GM23338 (cell line): ENCODE measurements at regions not wholly inside any gene's neighbourhood (a gene's known extent, or its start where the extent isn't known, plus 50 kb on each side); places are given as distances from the start of the nearest gene placed in this dataset.

ENCODE experiments used
- ATAC-seq: fragments of 200-7000 bp; cut with Tn5 transposase; 3 replicates; pipeline ENCODE4 v1.9.1; 2020
- DNase-seq: peaks from one replicate; pipeline ENCODE4 v3.0.0-alpha.2; 2015; ENCODE audit warnings: low spot score
- H2AFZ ChIP-seq: fragments of 200-600 bp; sonication (generic); 2 replicates; pipeline ENCODE4 v1.8.0; 2016; ENCODE audit warnings: antibody characterized with exemption, mild to moderate bottlenecking, moderate library complexity
- H3F3A ChIP-seq: fragments of 200-600 bp; sonication (generic); replicated peaks from 2 replicates; pipeline ENCODE4 v1.8.0; 2017; ENCODE audit warnings: antibody characterized with exemption, mixed run types, low read depth
- H3K27ac ChIP-seq: fragments of 200-600 bp; sonication (generic); 2 replicates; pipeline ENCODE4 v1.6.1; 2016; ENCODE audit warnings: low read depth
- H3K27me3 ChIP-seq: fragments of 200-600 bp; sonication (generic); 2 replicates; pipeline ENCODE4 v1.8.0; 2016; ENCODE audit warnings: mild to moderate bottlenecking, mixed run types, moderate library complexity; ENCODE audit not compliant: insufficient read depth
- H3K36me3 ChIP-seq: fragments of 200-600 bp; sonication (generic); 2 replicates; pipeline ENCODE4 v1.8.0; 2016; ENCODE audit warnings: mild to moderate bottlenecking; ENCODE audit not compliant: insufficient read depth
- H3K4me1 ChIP-seq: fragments of 200-600 bp; sonication (generic); 2 replicates; pipeline ENCODE4 v1.8.0; 2016; ENCODE audit warnings: mild to moderate bottlenecking, moderate library complexity; ENCODE audit not compliant: insufficient read depth
- H3K4me2 ChIP-seq: fragments of 200-600 bp; sonication (generic); 2 replicates; pipeline ENCODE4 v1.7.1; 2017; ENCODE audit warnings: mixed run types
- H3K4me3 ChIP-seq: fragments of 200-600 bp; sonication (generic); 2 replicates; pipeline ENCODE4 v1.6.1; 2016; ENCODE audit warnings: mixed run types
- H3K79me2 ChIP-seq: fragments of 200-600 bp; sonication (generic); replicated peaks from 2 replicates; pipeline ENCODE4 v1.8.0; 2017; ENCODE audit warnings: mild to moderate bottlenecking; ENCODE audit not compliant: insufficient read depth
- H3K9me2 ChIP-seq: fragments of 200-600 bp; sonication (generic); 2 replicates; pipeline ENCODE4 v1.8.0; 2017; ENCODE audit not compliant: insufficient read depth
- H4K20me1 ChIP-seq: fragments of 200-600 bp; sonication (generic); replicated peaks from 2 replicates; pipeline ENCODE4 v1.8.0; 2017; ENCODE audit warnings: mild to moderate bottlenecking; ENCODE audit not compliant: insufficient read depth
- H3K27ac Mint-ChIP-seq: 2 replicates; pipeline ENCODE4 v1.8.0; 2020; ENCODE audit warnings: inconsistent platforms, mild to moderate bottlenecking, moderate library complexity, mixed read lengths
- H3K27me3 Mint-ChIP-seq: 3 replicates; pipeline ENCODE4 v1.8.0; 2022; ENCODE audit warnings: low read depth, mild to moderate bottlenecking, moderate library complexity, mixed read lengths, inconsistent platforms; ENCODE audit not compliant: insufficient read depth, poor library complexity
- H3K36me3 Mint-ChIP-seq: 3 replicates; pipeline ENCODE4 v1.8.0; 2021; ENCODE audit warnings: low read depth, mild to moderate bottlenecking, inconsistent platforms, moderate library complexity, mixed read lengths
- H3K4me1 Mint-ChIP-seq: 3 replicates; pipeline ENCODE4 v1.8.0; 2020; ENCODE audit warnings: mild to moderate bottlenecking, inconsistent platforms, mixed read lengths
- H3K4me3 Mint-ChIP-seq: 3 replicates; pipeline ENCODE4 v1.8.0; 2021; ENCODE audit warnings: moderate library complexity, mild to moderate bottlenecking, inconsistent platforms, mixed read lengths
- H3K9me3 Mint-ChIP-seq: 3 replicates; pipeline ENCODE4 v1.8.0; 2020; ENCODE audit warnings: moderate library complexity, mild to moderate bottlenecking, inconsistent platforms, mixed read lengths
- EZH2 ChIP-seq: fragments of 200-600 bp; sonication (generic); IDR thresholded peaks from one replicate; pipeline ENCODE4 v1.8.0; 2017; ENCODE audit warnings: antibody characterized with exemption, mild to moderate bottlenecking, low read depth; ENCODE audit not compliant: unreplicated experiment
- EZH2phosphoT487 ChIP-seq: fragments of 200-600 bp; sonication (generic); IDR thresholded peaks from one replicate; pipeline ENCODE4 v1.8.1; 2018; ENCODE audit warnings: antibody characterized with exemption; ENCODE audit not compliant: unreplicated experiment
- JUNB ChIP-seq: IDR thresholded peaks from one replicate; pipeline ENCODE4 v1.6.1; 2016; ENCODE audit warnings: antibody characterized with exemption; ENCODE audit not compliant: unreplicated experiment
- POLR2AphosphoS5 ChIP-seq: IDR thresholded peaks from 2 replicates; pipeline ENCODE4 v1.6.1; 2016; ENCODE audit warnings: antibody characterized with exemption, low read depth
- REST ChIP-seq: IDR thresholded peaks from one replicate; pipeline ENCODE4 v1.6.1; 2018; ENCODE audit warnings: antibody characterized with exemption; ENCODE audit not compliant: unreplicated experiment
- STAT1 ChIP-seq: IDR thresholded peaks from one replicate; pipeline ENCODE4 v1.6.1; 2016; ENCODE audit warnings: antibody characterized with exemption; ENCODE audit not compliant: unreplicated experiment
- ZNF114 ChIP-seq: fragments of 250-450 bp; sonication (Bioruptor Pico); IDR thresholded peaks from 2 replicates; pipeline ENCODE4 v1.5.0; 2020; ENCODE audit warnings: mild to moderate bottlenecking, moderate library complexity
- TF ChIP-seq, protein P1 (sequence below): fragments of 250-450 bp; sonication (Bioruptor Pico); IDR thresholded peaks from 2 replicates; pipeline ENCODE4 v1.5.0; 2020; ENCODE audit warnings: mild to moderate bottlenecking, moderate library complexity
- TF ChIP-seq, protein P2 (sequence below): IDR thresholded peaks from 2 replicates; pipeline ENCODE4 v1.6.1; 2016; ENCODE audit warnings: antibody characterized with exemption

DNA sequence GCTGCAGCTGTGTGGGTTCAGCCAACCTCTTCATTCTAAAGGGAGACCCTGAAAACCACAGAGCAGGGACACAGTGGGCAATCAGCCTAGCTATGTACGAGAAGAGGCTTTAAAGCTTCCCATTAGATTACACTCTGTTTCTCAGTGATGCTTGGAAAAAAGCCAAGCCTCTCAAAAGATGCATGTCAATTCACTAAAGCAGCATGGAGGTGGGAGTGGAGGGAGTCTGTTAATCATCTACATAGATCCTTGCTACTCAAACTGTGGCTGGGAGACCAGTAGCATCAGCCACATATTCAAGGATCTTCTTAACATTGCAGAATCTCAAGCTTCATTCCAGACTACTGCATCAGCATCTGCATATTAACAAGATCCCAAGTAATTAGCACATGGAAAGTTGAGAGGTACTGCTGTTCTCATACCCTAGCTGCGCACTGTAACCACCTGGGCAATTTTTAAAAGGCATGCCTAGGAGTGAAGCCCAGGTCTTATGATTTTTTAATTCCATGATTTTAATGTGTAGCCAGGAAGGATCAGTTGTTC is 305.9 kb downstream of the PMP22 start:
- Mint-ChIP-seq H3K27me3 (no peaks in the 10 kb centered on the region), H3K4me3 (no peak overlapping the region), H3K9me3 (no peaks in the 10 kb centered on the region; the same call in 2 of the 3 replicates), H3K27ac (no peak overlapping the region), H3K36me3 (peaks cover 2% of the 10 kb centered on the region; the same call in 1 of the 3 replicates), H3K4me1 (no peaks in the 10 kb centered on the region; the same call in 2 of the 3 replicates)
- H3K4me3 ChIP-seq = no peak overlapping the region
- no peaks in the 10 kb centered on the region for H3K4me1 ChIP-seq
- H3K79me2 ChIP-seq = no peaks in the 10 kb centered on the region
- peaks cover 10% of the 10 kb centered on the region; the same call in 1 of the 2 replicates for H3K9me2 ChIP-seq
- no peak for DNase-seq
- no peaks in the 10 kb centered on the region for H3K36me3 ChIP-seq
- no peaks in the 10 kb centered on the region for H3F3A ChIP-seq
- TF ChIP-seq REST (no peak), EZH2 (no peak), STAT1 (no peak), POLR2AphosphoS5 (no peak), JUNB (no peak), ZNF114 (CRISPR knock-in tag) (no peak), EZH2phosphoT487 (no peak)
- TF ChIP-seq, protein P1, sequence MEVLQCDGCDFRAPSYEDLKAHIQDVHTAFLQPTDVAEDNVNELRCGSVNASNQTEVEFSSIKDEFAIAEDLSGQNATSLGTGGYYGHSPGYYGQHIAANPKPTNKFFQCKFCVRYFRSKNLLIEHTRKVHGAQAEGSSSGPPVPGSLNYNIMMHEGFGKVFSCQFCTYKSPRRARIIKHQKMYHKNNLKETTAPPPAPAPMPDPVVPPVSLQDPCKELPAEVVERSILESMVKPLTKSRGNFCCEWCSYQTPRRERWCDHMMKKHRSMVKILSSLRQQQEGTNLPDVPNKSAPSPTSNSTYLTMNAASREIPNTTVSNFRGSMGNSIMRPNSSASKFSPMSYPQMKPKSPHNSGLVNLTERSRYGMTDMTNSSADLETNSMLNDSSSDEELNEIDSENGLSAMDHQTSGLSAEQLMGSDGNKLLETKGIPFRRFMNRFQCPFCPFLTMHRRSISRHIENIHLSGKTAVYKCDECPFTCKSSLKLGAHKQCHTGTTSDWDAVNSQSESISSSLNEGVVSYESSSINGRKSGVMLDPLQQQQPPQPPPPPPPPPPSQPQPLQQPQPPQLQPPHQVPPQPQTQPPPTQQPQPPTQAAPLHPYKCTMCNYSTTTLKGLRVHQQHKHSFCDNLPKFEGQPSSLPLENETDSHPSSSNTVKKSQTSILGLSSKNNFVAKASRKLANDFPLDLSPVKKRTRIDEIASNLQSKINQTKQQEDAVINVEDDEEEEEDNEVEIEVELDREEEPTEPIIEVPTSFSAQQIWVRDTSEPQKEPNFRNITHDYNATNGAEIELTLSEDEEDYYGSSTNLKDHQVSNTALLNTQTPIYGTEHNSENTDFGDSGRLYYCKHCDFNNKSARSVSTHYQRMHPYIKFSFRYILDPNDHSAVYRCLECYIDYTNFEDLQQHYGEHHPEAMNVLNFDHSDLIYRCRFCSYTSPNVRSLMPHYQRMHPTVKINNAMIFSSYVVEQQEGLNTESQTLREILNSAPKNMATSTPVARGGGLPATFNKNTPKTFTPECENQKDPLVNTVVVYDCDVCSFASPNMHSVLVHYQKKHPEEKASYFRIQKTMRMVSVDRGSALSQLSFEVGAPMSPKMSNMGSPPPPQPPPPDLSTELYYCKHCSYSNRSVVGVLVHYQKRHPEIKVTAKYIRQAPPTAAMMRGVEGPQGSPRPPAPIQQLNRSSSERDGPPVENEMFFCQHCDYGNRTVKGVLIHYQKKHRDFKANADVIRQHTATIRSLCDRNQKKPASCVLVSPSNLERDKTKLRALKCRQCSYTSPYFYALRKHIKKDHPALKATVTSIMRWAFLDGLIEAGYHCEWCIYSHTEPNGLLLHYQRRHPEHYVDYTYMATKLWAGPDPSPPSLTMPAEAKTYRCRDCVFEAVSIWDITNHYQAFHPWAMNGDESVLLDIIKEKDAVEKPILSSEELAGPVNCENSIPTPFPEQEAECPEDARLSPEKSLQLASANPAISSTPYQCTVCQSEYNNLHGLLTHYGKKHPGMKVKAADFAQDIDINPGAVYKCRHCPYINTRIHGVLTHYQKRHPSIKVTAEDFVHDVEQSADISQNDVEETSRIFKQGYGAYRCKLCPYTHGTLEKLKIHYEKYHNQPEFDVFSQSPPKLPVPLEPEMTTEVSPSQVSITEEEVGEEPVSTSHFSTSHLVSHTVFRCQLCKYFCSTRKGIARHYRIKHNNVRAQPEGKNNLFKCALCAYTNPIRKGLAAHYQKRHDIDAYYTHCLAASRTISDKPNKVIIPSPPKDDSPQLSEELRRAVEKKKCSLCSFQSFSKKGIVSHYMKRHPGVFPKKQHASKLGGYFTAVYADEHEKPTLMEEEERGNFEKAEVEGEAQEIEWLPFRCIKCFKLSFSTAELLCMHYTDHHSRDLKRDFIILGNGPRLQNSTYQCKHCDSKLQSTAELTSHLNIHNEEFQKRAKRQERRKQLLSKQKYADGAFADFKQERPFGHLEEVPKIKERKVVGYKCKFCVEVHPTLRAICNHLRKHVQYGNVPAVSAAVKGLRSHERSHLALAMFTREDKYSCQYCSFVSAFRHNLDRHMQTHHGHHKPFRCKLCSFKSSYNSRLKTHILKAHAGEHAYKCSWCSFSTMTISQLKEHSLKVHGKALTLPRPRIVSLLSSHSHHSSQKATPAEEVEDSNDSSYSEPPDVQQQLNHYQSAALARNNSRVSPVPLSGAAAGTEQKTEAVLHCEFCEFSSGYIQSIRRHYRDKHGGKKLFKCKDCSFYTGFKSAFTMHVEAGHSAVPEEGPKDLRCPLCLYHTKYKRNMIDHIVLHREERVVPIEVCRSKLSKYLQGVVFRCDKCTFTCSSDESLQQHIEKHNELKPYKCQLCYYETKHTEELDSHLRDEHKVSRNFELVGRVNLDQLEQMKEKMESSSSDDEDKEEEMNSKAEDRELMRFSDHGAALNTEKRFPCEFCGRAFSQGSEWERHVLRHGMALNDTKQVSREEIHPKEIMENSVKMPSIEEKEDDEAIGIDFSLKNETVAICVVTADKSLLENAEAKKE = no peak
- TF ChIP-seq, protein P2, sequence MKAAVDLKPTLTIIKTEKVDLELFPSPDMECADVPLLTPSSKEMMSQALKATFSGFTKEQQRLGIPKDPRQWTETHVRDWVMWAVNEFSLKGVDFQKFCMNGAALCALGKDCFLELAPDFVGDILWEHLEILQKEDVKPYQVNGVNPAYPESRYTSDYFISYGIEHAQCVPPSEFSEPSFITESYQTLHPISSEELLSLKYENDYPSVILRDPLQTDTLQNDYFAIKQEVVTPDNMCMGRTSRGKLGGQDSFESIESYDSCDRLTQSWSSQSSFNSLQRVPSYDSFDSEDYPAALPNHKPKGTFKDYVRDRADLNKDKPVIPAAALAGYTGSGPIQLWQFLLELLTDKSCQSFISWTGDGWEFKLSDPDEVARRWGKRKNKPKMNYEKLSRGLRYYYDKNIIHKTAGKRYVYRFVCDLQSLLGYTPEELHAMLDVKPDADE = no peak
- H3K27ac ChIP-seq = no peak overlapping the region
- H2AFZ ChIP-seq = no peak overlapping the region; the same call in 1 of the 2 replicates
- H4K20me1 ChIP-seq = no peaks in the 10 kb centered on the region
- H3K27me3 ChIP-seq = no peaks in the 10 kb centered on the region
- no peak for ATAC-seq
- no peak overlapping the region for H3K4me2 ChIP-seq
